GM12878 (cell line): ENCODE measurements at regions not wholly inside any gene's neighbourhood (a gene's known extent, or its start where the extent isn't known, plus 50 kb on each side); places are given as distances from the start of the nearest gene placed in this dataset.

Experiments used
- ATF3 ChIP-seq: IDR thresholded peaks from 2 replicates; pipeline ENCODE4 v1.6.1; 2011; ENCODE audit warnings: low read depth, mild to moderate bottlenecking, low read length, moderate library complexity, borderline replicate concordance; ENCODE audit errors: extremely low read depth
- BCL3 ChIP-seq: IDR thresholded peaks from 2 replicates; pipeline ENCODE4 v1.6.1; 2011; ENCODE audit warnings: borderline replicate concordance, low read depth, mild to moderate bottlenecking, moderate library complexity, low read length; ENCODE audit not compliant: insufficient read depth, poor library complexity, severe bottlenecking
- BHLHE40 ChIP-seq, 2 experiments: fragments of 450-650 bp in 1 of 2; IDR thresholded peaks; 2 replicates each; pipeline ENCODE4 v1.6.1; 2011 to 2017; ENCODE audit warnings: low read depth in 2 of 2, borderline replicate concordance in 1 of 2, improper control_type of control experiment in 1 of 2, low read length in 1 of 2, mild to moderate bottlenecking in 1 of 2
- CBFB ChIP-seq: IDR thresholded peaks from 2 replicates; pipeline ENCODE4 v1.6.1; 2016; ENCODE audit warnings: antibody characterized with exemption, low read depth
- CBX3 ChIP-seq: fragments of 200-600 bp; sonication (generic); IDR thresholded peaks from 2 replicates; pipeline ENCODE4 v1.6.1; 2016; ENCODE audit warnings: low read depth, borderline replicate concordance
- CREM ChIP-seq: IDR thresholded peaks from 2 replicates; pipeline ENCODE4 v1.6.1; 2014; ENCODE audit warnings: antibody characterized with exemption, low read depth
- FOXM1 ChIP-seq: IDR thresholded peaks from 2 replicates; pipeline ENCODE4 v1.6.1; 2012; ENCODE audit warnings: low read depth, mild to moderate bottlenecking, inconsistent platforms, low read length, moderate library complexity
- HCFC1 ChIP-seq: fragments of 150-350 bp; IDR thresholded peaks from 2 replicates; pipeline ENCODE4 v1.6.1; 2014; ENCODE audit warnings: low read length
- HDAC2 ChIP-seq: fragments of 200-600 bp; sonication (generic); IDR thresholded peaks from 2 replicates; pipeline ENCODE4 v1.6.1; 2017
- IKZF1 ChIP-seq: fragments of 450-650 bp; conservative IDR thresholded peaks from 2 replicates; pipeline ENCODE4 v1.6.1; 2017; ENCODE audit warnings: antibody characterized with exemption, mild to moderate bottlenecking
- KAT2A ChIP-seq: conservative IDR thresholded peaks from 2 replicates; pipeline ENCODE4 v1.6.1; 2011; ENCODE audit warnings: low read depth, low read length; ENCODE audit not compliant: control insufficient read depth
- MTA3 ChIP-seq: IDR thresholded peaks from 2 replicates; pipeline ENCODE4 v1.6.1; 2012; ENCODE audit warnings: low read length, inconsistent platforms, borderline replicate concordance
- MYB ChIP-seq: fragments of 150-350 bp; IDR thresholded peaks from 2 replicates; pipeline ENCODE4 v1.6.1; 2014; ENCODE audit warnings: mild to moderate bottlenecking, low read depth, low read length, borderline replicate concordance
- NFYB ChIP-seq: IDR thresholded peaks from 2 replicates; pipeline ENCODE4 v1.6.1; 2011; ENCODE audit warnings: low read depth, mild to moderate bottlenecking, low read length, improper control_type of control experiment, moderate library complexity; ENCODE audit not compliant: insufficient read depth
- PAX8 ChIP-seq: fragments of 450-650 bp; IDR thresholded peaks from 2 replicates; pipeline ENCODE4 v1.6.1; 2017; ENCODE audit warnings: mild to moderate bottlenecking, moderate library complexity
- RAD21 ChIP-seq: IDR thresholded peaks from 2 replicates; pipeline ENCODE4 v1.6.1; 2011; ENCODE audit warnings: mild to moderate bottlenecking, low read depth, low read length, moderate library complexity; ENCODE audit not compliant: insufficient read depth
- RB1 ChIP-seq: fragments of 450-650 bp; formaldehyde crosslinking; IDR thresholded peaks from 2 replicates; pipeline ENCODE4 v1.6.1; 2017; ENCODE audit warnings: mild to moderate bottlenecking, borderline replicate concordance
- RCOR1 ChIP-seq: conservative IDR thresholded peaks from 2 replicates; pipeline ENCODE4 v1.6.1; 2012; ENCODE audit warnings: low read depth, low read length, improper control_type of control experiment
- SMARCA5 ChIP-seq: fragments of 450-650 bp; IDR thresholded peaks from 2 replicates; pipeline ENCODE4 v1.6.1; 2017; ENCODE audit warnings: mild to moderate bottlenecking
- STAT1 ChIP-seq: fragments of 450-650 bp; conservative IDR thresholded peaks from 2 replicates; pipeline ENCODE4 v1.6.1; 2014; ENCODE audit warnings: antibody characterized with exemption, mild to moderate bottlenecking
- SUZ12 ChIP-seq: fragments of 200-600 bp; sonication (generic); IDR thresholded peaks from one replicate; pipeline ENCODE4 v1.6.1; 2018; ENCODE audit warnings: antibody characterized with exemption, mild to moderate bottlenecking; ENCODE audit not compliant: unreplicated experiment
- TBL1XR1 ChIP-seq: IDR thresholded peaks from 2 replicates; pipeline ENCODE4 v1.6.1; 2012; ENCODE audit warnings: low read depth, low read length, improper control_type of control experiment
- TCF7 ChIP-seq: IDR thresholded peaks from 2 replicates; pipeline ENCODE4 v1.6.1; 2014; ENCODE audit warnings: antibody characterized with exemption, borderline replicate concordance
- ZNF207 ChIP-seq: fragments of 450-650 bp; IDR thresholded peaks from 2 replicates; pipeline ENCODE4 v1.6.1; 2014; ENCODE audit warnings: antibody characterized with exemption, mild to moderate bottlenecking, borderline replicate concordance
- ZNF24 ChIP-seq: fragments of 450-650 bp; IDR thresholded peaks from 2 replicates; pipeline ENCODE4 v1.6.1; 2017; ENCODE audit warnings: antibody characterized with exemption, mild to moderate bottlenecking
- ZNF592 ChIP-seq: fragments of 450-650 bp; IDR thresholded peaks from 2 replicates; pipeline ENCODE4 v1.6.1; 2017; ENCODE audit warnings: mild to moderate bottlenecking, moderate library complexity

GRCh38 chr4:112735474-112735951 is 98.6 kb downstream of the LARP7 start (continued):
- TF ChIP-seq BHLHE40 (IDR thresholded peaks at IDR 0.05; ENCODE audit: borderline replicate concordance in 1 of 2, low read depth in 2 of 2, low read length in 1 of 2) (peak; percentile 69 to 80), MTA3 (no peak), PAX8 (no peak), NFYB (no peak), RCOR1 (0 out of 2 replicates have a peak, but pooled peaks have one; percentile 13), IKZF1 (peak; percentile 74), ATF3 (no peak), KAT2A (no peak), SUZ12 (no peak), RB1 (no peak), CBX3 (no peak), HCFC1 (no peak), TCF7 (peak; percentile 31), STAT1 (no peak), MYB (no peak), ZNF24 (no peak), BCL3 (no peak), CBFB (no peak), ZNF207 (no peak), HDAC2 (no peak), RAD21 (no peak), CREM (peak; percentile 44; the same call in 1 of the 2 replicates), SMARCA5 (no peak), ZNF592 (no peak), FOXM1 (peak; percentile 84), TBL1XR1 (peak; percentile 36; the same call in 1 of the 2 replicates)
